ENCODE measurements at regions not wholly inside any gene's neighbourhood (a gene's known extent, or its start where the extent isn't known, plus 50 kb on each side); places are given as distances from the start of the nearest gene placed in this dataset.

- no peak for DNase-seq
These were observed 90.6 kb upstream of the CACNA1E start for GRCh38 chr1:181392613-181393220.

- DNase-seq = no peak
These were observed 88.6 kb upstream of the CACNA1E start for GRCh38 chr1:181394766-181395165.

GRCh38 chr1:181396171-181396670 lies 87.1 kb upstream of the CACNA1E start:
- no peak for DNase-seq

GRCh38 chr1:181396811-181397210 lies 86.5 kb upstream of the CACNA1E start:
- no peak for DNase-seq

GRCh38 chr1:181397845-181398244 lies 85.5 kb upstream of the CACNA1E start:
- DNase-seq = no peak

GRCh38 chr1:181398544-181398943 lies 84.8 kb upstream of the CACNA1E start:
- DNase-seq = no peak

GRCh38 chr1:181405584-181405983 lies 77.7 kb upstream of the CACNA1E start:
- no peak for DNase-seq

- DNase-seq = no peak
These were observed 76.3 kb upstream of the CACNA1E start for GRCh38 chr1:181406989-181407388.

GRCh38 chr1:181409981-181410380 lies 73.3 kb upstream of the CACNA1E start:
- DNase-seq = no peak

- no peak for DNase-seq
These were observed 70.6 kb upstream of the CACNA1E start for GRCh38 chr1:181412746-181413145.

- no peak for DNase-seq
These were observed 70.0 kb upstream of the CACNA1E start for GRCh38 chr1:181413195-181413815.

GRCh38 chr1:181413836-181414235 lies 69.5 kb upstream of the CACNA1E start:
- DNase-seq = no peak

- no peak for DNase-seq
These were observed 67.0 kb upstream of the CACNA1E start for GRCh38 chr1:181416268-181416860.

- no peak for DNase-seq
These were observed 65.4 kb upstream of the CACNA1E start for GRCh38 chr1:181417915-181418314.

- no peak for DNase-seq
These were observed 59.9 kb upstream of the CACNA1E start for GRCh38 chr1:181423301-181423918.

GRCh38 chr1:181424786-181425403 lies 58.4 kb upstream of the CACNA1E start:
- peak; percentile 36 for DNase-seq

GRCh38 chr1:181425566-181425965 lies 57.8 kb upstream of the CACNA1E start:
- no peak for DNase-seq

GRCh38 chr1:181429462-181429861 lies 53.9 kb upstream of the CACNA1E start:
- no peak for DNase-seq

GRCh38 chr1:181430015-181430885 lies 53.1 kb upstream of the CACNA1E start:
- no peak for DNase-seq
